HK-2 (cell line): ENCODE measurements at regions not wholly inside any gene's neighbourhood (a gene's known extent, or its start where the extent isn't known, plus 50 kb on each side); places are given as distances from the start of the nearest gene placed in this dataset.

Experiments used
- DNase-seq: peaks from one replicate; pipeline ENCODE4 v3.0.0-alpha.2; 2018; ENCODE audit not compliant: unreplicated experiment

GRCh38 chr21:16742131-16742641 is 770.7 kb upstream of the CXADR start:
- no peak for DNase-seq

GRCh38 chr21:16742741-16743140 is 770.1 kb upstream of the CXADR start:
- DNase-seq, result no peak

DNA sequence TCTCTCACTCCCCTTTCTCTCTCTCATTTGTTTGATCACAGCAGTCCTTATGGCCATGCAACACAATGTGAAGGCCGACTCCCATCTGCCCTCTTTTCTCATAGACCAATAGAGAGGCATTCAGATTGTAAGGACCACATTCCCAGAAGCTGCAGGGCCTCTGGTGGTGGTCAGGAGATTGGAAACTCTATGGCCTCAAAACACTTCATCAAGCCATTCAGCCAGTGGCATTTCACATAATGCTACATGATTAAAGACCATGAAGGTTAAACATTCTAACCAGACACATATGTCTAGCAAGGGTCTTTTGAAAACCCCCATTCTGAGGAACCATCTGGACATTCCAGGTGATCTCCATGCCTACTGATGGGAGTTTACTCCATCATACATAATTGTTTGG is 769.5 kb upstream of the CXADR start:
- no peak for DNase-seq

DNA sequence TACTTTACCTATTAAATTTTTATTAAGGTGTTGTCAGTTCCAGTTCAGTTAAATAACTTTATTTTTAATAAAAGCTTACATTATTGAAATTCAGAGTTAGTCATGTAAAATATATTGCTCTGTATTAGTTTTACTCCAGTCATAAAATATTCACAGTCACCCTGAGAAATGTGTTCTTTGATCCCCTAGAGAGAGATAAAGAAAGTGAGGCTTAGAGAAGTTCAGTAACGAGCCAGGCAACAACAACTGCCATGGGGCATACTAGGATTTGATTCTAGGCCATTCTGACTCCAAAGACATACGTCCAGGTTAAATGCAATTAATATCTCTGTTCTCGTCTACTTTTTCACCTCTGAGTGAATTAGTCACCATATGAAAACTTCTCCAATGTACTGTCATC is 761.9 kb upstream of the CXADR start:
- DNase-seq, result no peak

DNA sequence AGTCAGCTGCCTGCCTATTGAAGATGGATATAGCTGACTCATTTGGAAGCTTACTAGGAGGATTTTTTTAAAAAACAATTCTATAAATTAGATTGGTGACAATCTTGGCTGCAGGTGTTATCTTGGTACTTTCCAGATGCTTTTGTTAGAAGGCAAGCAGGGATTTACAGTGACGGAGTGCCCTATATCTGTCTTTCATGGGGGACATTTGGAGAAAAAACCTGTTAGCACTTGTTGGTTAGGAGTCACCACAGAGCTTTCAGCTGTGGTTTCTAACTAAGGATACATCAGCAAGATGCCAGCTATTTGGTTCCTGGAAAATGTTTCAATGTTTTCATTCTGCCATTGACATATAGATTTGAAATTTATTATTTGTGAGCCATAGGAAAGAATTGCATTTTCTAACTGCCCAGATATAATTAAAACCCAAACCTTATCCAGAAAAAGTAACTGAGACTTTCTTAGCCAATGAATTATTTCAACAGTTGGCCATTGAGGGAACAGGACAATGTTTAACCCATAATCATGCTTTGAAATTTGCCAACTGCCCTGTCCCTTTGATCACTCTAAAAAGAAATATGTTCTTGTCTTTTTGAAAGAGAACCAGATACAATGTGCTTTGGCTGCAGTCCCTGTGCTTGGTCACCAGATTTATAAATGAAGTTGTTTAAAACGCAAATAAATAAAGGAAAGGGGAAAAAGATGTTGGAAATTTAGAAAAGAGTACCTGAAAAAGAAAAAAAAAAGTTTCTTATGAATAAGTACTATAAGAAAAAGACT is 761.0 kb upstream of the CXADR start:
- DNase-seq, result no peak

- DNase-seq, result no peak
Measured at GRCh38 chr21:16752475-16752857, 760.4 kb upstream of the CXADR start.

DNA sequence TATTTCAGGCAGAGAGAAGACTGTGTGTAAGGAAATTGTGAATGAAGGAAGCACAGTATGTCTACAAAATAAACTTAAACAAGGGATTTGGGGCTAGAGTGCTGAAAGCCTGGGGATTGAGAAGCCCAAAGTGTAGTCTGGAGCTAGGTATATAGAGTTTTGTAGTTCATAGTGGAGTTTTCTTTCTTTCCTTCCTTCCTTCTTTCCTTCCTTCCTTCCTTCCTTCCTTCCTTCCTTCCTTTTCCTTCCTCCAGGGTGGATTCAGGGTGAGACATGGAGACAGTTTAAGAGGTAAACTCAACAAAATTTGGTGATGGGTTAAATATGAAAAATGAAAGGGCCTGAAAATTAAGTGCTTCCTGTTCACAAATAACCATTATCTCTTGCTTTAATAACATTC is 757.8 kb upstream of the CXADR start:
- DNase-seq, result no peak

DNA sequence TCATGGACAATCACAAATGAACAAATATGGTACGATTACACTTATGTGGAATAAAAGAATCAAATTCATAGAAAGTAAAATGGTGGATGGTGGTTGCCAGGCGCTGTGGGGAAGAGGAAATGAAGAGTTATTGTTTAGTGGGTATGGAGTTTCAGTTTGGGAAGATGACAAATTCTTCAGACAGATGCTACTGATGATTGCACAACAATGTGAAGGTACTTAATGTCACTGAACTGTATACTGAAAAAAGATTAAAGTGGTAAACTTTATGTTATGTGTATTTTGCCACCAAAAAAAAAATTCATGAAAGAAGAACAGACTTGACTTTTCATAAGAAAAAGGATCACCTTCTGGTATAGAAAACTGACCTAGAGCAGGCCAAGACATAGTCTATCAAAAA is 745.6 kb upstream of the CXADR start:
- no peak for DNase-seq

- no peak for DNase-seq
Measured at GRCh38 chr21:16768096-16768495, 744.7 kb upstream of the CXADR start.

DNA sequence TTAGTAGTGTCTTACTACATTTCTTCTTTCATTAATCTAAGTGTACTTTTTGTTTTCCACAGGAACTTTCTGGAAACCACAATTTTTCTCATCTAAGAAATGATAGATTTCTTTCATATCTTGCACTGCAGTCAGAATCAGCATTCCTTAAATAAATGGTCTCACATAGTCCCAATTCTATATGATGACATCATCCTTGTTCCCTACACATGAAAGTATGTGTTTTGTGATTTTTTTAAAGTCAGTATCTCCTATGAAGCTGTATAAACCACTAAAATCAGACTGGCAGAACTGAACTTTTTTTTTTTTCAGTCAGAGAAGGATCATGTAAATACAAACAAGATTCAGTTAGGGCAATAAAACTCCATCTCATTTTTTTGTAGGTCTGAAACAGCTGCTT is 742.6 kb upstream of the CXADR start:
- no peak for DNase-seq

DNA sequence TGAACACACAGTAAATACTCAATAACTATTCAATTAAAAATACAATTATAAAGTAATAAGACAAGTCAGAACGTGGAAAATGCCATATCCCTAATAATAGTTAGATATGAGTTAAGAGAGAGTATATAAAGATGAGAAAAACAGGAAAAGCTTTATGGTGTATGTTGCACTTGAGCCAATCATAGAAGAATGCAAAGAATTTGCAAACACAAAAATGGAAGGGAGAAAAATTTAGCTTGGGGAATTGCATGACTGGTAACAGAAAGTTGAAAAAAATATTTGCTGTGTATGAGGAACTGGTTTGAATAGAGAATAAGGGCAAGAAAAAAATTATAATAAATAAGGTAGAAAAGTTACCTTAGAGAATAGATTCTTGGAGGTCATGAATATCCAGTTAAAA is 739.6 kb upstream of the CXADR start:
- DNase-seq, result no peak

DNA sequence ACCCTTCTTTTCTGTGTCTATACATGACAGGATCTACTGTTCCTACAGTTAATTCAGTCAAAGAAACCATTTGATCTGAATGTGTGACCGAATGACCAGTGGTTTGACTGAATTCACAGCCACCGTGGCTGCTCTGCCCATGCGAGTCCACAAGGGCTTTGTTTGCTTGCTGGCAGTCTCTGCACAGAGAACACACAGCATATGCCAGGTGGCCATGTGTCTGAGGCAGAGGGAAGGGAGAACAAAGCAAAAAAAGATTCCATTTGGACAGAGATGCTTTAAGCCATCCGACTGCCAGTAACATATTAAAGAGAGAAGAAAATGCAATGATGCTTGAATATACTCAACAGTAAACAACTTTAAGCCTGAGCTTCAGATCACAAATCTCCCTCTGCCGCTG is 737.8 kb upstream of the CXADR start:
- DNase-seq, result no peak

DNA sequence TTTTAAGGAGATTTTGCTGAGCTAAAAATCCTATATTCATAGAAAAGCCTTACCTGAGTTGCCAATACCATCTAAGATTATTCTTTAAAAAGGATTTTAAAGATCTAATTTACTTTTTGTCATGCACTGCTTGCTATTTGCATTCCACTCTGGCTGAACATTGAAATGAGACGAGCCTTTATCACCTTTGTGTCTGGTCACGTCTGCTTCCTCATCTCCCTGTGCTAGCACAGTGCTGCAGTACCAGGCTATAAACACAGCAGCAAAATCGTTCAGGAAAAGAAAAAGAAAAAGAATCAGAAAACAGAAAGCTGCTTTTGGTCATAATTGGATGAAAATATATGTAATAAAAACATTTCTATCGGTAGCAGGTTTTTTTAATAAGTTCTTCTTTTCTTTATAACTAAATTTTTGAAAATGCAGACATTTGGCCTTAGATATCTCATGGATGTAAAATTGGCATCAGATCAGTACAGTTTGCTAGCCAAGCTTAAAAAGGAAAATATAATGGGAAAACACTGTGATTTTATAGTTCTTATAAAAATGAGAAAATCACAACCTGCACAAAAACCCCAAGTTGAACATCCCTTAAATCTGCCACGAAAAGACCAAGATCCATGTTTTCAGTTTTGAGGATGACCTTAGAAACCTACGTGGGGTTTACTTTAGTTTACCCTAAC is 735.7 kb upstream of the CXADR start:
- no peak for DNase-seq

- no peak for DNase-seq
Measured at GRCh38 chr21:16788584-16788983, 724.3 kb upstream of the CXADR start.

GRCh38 chr21:16789636-16790035 is 723.2 kb upstream of the CXADR start:
- DNase-seq, result no peak

DNA sequence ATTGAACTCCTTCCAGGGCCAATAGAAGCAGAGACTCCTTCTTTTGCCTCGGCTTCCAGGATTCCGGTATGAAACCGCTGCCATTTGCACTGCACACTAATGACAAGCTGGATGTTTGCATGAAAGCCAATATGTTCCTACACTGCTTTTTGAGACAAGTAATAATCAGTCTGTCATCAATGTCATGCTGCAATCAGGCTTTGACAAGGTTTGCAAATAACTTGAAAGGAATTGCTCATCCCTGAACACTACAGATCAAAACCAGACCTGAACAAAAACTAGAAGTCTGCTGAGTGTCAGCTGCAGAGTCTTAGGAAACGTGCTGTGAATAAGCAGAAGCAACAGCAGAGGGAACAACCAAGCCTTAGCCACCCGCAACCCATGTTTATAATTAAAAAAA is 720.7 kb upstream of the CXADR start:
- DNase-seq, result no peak

DNA sequence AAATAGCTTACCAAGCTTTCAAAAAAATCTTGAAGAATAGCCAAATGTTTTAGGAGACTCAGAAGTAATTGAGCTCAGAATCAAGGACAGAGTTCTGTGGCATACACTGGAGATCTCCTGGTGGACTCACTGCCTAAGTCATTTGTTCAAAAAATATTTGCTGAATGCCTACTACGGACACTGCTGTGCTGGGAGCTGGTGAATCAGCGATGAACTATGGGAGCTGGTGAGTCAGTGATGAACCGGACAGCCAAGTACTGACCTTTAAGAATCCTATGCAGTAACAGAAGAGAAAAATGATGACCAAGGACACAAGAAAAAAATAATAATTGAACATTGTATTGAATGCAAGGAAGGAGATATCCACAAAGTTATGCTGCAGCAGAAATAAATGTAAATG is 717.9 kb upstream of the CXADR start:
- DNase-seq, result peak; percentile 27

GRCh38 chr21:16796776-16797175 is 716.1 kb upstream of the CXADR start:
- no peak for DNase-seq

- DNase-seq, result no peak
Measured at GRCh38 chr21:16797540-16797939, 715.3 kb upstream of the CXADR start.

- DNase-seq, result no peak
Measured at GRCh38 chr21:16797966-16798365, 714.9 kb upstream of the CXADR start.

DNA sequence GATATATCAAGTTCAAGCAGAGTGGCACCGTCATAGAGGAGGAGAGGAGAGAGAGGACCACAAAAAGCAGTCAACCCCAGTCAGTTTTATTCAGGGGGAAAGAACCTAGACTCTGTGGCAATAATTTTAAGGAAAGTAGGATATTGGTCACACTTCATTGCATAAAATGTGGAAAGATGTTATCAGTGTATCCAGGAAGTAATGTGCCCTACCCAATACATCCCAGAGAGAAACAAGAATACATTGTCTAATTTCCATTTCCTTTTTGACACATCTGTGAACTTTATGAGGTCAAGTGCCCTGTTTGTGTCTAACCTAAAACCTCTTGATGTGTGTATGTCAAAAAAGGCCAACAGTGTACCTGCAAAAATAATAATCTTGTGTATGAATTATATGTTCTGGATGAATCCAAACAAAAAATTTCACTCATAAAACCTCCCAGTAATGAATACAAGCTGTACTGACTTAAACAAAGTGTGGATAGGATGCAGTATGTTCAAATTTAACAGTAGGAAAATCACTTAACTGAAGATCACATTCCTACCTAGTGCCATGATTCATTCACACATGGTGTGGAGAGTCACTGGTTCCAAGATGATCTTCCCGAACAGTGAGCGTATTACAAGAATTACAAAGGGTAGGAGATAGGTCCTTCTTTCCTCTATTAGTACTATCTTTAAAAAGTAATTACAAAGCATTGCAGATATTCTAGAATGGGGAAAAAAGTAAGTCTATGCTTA is 712.1 kb upstream of the CXADR start:
- DNase-seq, result no peak

- DNase-seq, result no peak
Measured at GRCh38 chr21:16811011-16811410, 701.8 kb upstream of the CXADR start.

- DNase-seq, result no peak
Measured at GRCh38 chr21:16811970-16812369, 700.9 kb upstream of the CXADR start.
